HG02943 (cell line): ENCODE measurements at regions not wholly inside any gene's neighbourhood (a gene's known extent, or its start where the extent isn't known, plus 50 kb on each side); places are given as distances from the start of the nearest gene placed in this dataset.
"Not testable (repeated sequence)": the region's sequence is repeated elsewhere in the genome, so short reads cannot be mapped to it uniquely, and the experiment has no call there.

Source experiments
- ATAC-seq: cut with Tn5 transposase; IDR thresholded peaks from one replicate; pipeline ENCODE4 v1.9.1; 2021; ENCODE audit warnings: mild to moderate bottlenecking, low read depth, moderate library complexity; ENCODE audit not compliant: unreplicated experiment

DNA sequence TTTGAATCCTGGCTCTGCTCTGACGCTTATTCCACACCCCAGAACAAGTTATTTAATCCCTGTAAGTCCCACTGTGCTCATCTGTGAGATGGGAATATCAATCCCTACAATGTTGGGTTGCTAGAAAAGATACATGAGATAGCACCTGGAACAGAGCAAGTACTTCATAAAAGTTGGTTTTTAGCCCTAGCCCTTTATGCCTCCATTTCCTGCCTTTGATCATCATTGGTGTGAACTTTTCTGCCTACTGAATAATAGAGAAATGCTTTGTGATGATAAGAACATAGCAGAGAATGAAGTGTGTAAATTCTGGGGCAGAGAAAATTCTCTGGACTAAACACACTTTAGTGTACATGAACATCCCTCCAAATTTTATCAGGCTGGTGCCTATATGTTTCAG, 90.3 kb upstream of the RANBP6 start:
- no peak for ATAC-seq

DNA sequence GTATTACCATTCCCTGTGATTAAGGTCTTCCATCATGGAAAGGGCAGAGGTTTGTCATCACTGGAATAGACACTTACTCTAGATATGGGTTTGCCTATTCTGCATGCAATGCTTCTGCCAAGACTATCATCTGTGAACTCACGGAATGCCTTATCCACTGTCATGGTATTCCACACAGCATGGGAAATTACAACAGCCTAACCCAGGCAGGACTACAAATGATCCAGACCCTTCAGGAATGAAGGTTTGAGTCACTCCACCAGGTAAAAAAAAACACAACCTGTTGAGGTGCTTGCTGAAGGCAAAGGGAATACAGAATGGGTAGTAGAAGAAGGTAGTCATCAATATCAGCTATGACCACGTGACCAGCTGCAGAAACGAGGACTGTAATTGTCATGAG, 89.0 kb upstream of the RANBP6 start:
- not testable (repeated sequence) for ATAC-seq

DNA sequence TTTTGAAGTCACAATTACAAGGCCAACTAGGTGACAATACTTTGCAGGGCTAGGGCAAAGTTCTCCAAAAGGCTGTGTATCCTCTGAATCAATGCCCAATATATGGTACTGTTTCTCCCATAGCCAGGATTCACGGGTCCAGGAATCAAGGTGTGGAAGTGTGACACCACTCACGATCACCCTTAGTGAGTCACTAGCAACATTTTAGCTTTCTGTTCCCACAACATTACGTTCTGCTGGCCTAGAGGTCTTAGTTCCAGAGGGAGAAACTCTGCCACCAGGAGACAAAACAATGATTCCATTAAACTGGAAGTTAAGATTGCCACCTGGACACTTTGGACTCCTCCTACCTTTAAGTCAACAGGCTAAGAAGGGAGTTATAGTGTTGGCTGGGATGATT, 88.5 kb upstream of the RANBP6 start:
- ATAC-seq: not testable (repeated sequence)

DNA sequence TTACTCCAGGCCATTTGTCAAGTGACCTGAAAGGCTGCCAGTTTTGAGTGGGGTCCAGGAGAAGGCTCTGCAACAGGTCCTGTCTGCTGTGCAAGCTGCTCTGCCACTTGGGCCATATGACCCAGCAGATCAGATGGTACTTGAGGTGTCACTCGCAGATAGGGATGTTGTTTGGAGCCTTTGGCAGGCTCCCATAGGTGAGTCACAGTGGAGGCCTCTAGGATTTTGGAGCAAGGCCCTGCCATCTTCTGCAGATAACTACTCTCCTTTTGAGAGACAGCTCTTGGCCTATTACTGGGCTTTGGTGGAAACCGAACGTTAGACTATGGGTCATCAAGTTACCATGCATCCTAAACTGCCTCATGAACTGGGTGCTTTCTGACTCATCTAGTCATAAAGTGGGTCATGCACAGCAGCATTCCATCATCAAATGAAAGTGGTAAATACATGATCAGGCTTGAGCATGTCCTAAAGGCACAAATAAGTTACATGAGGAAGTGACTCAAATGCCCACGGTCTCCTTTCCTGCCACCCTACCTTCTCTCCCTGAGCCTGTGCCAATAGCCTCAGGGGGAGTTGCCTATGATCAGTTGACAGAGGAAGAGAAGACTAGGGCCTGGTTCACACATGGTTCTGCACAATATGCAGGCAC, 87.0 kb upstream of the RANBP6 start:
- ATAC-seq: not testable (repeated sequence)

DNA sequence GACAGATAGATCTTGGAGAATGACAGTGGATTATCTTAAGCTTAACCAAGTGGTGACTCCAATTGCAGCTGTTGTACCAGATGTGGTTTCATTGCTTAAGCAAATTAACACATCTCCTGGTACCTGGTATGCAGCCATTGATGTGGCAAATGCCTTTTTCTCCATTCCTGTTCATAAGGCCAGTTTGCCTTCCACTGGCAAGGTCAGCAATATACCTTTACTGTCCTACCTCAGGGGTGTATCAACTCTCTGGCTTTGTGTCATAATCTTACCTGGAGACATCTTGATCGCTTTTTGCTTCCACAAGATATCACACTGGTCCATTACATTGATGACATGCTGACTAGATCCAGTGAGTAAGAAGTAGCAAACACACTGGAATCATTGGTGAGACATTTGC, 86.3 kb upstream of the RANBP6 start:
- not testable (repeated sequence) for ATAC-seq

DNA sequence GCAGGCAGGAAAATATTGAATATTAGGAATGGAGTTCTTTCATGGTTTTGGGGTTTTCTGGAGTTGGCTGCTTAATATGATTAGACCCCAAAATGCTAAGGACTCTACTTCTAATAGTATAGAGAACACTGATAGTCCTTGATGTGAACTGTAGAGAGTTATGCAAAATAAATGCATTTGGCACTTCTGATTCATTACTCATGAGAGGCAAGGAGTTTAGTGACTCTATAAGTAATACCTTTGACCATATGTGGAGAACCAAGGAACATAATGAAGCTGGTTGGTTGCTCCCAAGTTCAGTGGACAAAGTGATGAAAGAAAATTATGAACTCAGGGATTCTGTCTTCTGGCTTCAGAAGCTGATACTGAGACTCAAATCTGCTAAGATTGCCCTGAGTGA, 83.9 kb upstream of the RANBP6 start:
- ATAC-seq: not testable (repeated sequence)

DNA sequence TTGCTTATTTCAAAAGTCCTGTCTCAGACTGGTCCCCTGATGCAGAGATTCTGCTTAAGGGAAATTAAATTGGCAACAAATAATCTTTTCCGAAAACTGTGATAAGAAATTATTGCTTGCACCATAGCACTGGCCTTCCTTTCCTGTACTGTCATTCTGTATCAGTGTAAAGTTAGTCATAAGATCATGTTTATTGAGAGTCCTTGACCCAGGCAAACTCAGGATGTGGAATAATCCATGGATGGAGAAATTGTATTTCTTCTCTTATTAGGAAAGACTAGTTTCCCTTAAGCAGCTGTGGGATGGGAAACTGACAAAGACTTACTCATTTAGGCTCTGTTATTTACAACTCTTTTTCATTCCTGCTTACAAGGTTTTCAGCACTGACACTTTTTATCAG, 83.0 kb upstream of the RANBP6 start:
- ATAC-seq: no peak

DNA sequence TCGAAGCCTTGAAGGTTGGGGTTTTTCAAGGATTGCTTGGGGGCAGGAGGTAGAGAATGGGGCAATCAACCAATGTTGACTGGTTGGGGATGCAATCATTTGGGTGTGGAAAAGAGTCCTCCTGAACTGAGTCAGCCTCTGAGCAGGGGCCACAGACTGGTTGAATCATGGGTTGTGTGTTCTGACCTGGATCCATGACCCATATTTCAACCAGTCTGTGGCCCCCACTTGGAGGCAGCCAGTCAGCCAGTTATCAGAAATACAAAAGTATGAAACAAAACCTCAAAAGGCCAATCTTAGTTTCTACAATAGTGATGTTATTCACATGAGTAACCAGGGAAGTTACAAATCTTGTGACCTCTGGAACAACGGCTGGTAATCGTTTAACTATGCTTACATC, 81.4 kb upstream of the RANBP6 start:
- ATAC-seq: no peak

DNA sequence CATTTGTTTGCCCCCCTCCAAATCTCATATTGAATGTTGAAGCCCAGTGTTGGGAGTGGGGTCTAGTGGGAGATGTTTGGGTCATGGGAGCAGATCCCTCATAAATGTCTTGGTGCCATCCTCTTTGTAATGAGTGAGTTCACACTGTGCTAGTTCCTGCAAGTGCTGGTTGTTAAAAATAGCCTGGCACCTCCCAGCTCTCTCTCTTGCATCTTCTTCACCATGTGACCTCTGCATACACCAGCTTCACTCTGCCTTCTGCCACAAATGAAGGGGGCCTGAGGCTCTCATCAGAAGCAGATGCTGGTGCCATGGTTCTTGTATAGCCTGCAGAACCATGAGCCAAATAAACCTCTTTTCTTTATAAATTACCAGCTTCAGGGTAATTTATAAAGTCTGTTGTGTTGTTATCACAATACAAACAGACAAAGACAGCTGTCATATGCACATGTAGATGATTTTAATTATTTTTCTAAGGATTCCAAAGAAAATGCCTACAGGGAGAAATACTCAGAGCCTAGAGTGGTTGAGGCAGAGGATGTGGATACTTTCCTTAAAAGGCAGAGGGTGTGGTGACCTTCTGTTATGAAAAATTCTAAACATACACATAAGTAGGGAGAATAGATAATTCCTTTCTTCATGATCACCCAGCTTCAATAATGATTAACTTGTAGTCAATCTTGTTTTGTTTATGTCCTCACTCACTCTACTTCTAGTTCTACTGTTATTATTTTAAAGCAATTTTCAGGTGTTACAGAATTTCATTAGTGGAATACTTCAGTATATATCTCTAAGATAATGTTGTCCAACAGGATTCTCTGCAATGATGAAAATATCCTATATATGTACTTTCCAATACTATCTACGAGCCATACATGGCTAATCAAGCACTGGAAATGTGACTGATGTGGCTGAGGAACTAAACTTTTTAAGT, 75.1 kb upstream of the RANBP6 start:
- no peak for ATAC-seq

DNA sequence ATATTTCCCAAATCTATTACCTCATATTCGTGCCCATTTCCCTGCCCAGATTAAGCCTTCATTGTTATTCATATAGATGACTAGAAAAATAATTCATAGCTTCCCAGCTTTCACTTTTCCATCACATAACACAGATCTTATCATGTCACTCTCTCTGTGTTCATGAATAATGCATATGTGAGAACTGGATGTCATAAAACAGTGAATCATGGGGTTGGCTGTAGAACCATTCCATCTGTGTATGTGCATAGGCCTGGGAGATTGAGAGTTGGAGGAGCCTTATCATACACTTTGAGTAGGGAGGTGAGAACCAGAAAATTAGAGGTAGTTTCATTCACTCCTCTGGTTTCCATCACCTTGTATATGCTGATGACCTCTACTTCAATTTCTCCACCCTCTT, 73.9 kb upstream of the RANBP6 start:
- ATAC-seq: no peak

DNA sequence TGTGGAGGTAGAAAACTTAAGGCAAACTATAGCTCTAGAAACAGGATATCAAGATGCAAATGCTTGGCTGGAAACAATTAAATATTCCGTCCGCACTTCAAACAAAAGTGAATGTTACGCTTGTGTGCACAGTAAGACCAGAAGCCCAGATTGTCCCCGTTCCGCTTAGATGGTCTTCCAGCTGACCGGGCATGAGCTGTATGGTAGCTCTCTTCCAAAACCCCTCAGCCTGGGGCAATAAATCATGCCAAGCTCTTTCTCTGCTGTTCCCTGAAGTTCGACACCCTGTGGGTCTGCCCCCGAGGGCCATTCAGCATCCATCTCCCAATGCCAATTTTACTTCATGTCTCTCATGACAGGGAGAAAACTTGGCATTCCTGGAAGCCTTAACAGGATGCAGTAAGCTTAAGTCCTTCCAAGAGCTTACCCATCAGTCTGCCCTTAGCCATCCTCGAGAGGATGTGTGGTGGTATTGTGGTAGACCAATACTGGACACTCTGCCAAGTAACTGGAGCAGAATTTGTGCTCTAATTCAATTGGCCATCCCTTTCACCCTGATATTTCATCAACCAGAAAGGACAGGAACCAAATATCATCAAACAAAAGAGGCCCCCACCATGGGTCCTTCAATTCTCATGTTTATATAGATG, 70.7 kb upstream of the RANBP6 start:
- no peak for ATAC-seq

DNA sequence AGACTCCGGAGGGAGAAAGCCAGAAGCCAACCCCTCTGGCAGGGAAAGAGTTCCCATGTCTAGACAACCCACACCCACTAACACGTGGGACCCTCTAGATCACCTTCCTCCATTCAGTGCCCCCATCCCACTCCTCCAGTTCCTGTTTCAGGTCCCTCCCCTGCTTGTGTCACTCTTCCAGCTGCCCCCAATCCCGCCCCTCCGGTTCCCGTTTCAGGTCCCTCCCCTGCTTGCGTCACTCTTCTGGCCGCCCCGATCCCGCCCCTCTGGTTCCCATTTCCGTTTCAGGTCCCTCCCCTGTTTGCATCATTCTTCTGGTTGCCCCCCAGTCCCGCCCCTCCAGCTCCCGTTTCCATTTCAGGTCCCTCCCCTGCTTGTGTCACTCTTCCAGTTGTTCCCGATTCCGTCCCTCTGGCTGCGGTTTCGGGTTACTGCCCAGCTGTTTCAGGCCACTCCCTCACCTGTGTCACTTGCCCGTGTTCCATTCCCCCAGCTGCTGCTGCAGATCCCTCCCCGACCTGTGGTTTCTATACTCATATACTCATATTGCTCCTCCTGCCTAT, 64.8 kb upstream of the RANBP6 start:
- ATAC-seq: peak; percentile 78

DNA sequence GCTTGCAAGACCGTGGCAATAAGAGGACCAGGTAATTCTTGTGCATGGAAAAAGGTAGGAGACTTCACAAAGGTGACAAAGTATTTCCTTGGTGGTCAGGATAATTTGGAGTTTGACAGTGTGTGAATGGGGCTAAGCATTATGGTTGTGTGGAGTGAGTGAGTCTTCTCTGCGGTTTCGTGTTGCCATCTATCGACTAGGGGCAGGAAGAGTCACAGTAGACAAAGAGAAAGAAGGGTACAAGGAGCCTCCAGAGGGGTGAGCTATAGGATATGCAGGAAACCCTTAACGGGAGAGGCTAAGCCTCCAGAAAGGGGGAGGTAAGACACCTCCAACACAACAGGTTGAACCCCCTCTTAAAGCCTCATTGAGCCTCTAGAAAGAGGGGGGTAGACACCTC, 64.0 kb upstream of the RANBP6 start:
- ATAC-seq: no peak

DNA sequence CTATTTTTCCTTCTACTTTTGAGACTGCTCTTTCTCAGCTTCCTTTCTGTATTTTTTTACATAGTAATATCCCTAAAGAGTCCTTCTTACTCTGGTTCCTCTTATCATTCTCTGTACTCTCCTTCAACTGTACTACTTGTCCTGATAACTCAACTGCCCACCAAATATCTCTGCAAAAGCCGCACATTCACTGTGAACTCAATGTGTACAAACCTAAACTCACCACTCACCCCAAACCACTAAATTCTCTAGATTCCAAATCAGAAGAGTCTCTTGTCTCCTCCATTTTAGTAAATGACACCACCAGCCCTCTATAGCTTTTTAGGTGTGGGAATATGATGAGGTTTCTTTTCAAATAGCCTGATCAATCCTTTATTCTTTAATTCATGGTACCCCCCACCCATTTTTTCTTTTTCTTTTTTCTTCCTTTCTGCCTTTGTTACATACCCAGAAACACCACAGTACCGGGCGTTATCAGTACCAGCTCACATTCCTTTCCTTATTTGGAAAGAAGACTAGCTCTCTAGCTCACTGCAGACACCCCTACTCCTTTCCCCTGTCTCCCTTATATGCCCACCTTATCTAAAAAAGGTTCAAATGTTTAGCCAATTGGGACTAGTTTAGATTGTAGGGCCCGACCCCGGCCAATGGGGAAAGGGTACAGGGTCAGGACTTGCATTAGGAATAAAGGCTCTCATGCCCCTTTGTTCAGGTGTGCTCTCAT, 63.1 kb upstream of the RANBP6 start:
- ATAC-seq: no peak

DNA sequence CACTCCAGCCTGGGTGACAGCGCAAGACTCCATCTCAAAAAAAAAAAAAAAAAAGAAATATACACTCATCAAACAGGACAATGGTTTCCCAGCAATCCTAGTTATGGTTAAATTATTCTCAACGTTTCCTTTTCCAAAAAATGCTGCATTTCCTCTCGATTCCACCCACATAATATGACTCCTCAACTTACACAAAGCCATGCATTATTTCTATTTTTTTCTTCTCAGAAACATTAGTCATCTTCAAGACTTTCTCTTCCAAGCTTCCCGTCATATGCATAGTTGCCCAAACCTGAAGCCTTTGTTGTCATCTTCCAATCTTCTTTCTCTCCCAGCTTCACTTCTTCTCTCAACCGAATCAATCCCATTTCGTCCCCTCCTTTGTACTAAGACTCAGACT, 61.4 kb upstream of the RANBP6 start:
- no peak for ATAC-seq

DNA sequence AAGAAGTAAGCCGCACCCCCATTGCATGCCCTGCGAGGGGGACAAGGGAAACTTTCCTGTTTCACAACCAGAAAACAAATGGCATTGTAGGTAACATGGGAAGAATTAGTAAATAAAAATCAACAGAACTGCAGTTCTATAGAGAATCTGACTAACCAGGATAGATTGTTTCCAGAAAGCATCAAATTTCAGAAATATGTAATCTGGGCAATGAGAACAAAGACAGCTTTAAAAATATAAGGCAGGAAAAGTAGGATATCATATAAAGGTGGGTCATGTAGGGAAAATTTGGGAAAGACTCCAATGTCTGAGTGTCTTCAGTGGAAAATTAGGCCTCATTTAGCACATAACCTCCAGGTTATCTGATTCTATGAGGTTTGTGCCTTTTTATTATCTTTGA, 58.3 kb upstream of the RANBP6 start:
- no peak for ATAC-seq

DNA sequence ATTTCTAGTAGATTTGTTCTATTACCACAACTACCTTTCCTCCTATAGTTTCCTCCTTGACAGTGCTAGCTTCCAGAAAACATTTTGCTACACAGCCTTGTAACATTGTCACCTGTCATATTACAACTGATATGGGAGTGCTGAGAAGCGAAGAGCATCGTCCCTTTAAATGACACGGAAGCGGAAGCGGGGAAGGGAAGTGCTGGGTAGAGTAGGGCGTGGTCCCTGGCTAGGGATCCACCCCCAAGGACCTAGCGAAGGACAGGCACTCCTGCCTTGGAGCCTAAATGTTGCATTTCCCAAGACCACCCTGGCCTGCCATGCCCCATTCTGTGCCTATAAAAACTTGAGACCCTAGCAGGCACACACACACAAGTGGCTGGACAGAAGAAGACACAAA, 57.4 kb upstream of the RANBP6 start:
- ATAC-seq: no peak

DNA sequence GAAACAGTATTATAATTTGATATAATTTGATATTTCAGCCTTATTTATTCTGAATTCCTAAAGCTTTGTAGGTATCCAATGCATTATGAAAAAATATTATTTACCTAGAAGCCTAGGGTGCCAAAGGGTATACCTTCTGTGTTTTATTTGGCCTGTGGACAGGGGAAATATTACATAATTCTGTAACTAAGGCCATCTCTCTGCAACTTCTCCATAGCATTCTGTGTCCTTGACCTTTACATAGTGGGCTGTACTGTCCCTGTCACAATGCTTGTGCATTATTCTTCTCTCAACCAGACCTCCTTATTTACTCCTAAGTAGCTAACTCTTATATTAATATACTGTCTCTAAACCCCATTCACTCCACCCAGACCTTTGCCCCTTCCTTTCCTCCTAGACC, 57.0 kb upstream of the RANBP6 start:
- no peak for ATAC-seq

DNA sequence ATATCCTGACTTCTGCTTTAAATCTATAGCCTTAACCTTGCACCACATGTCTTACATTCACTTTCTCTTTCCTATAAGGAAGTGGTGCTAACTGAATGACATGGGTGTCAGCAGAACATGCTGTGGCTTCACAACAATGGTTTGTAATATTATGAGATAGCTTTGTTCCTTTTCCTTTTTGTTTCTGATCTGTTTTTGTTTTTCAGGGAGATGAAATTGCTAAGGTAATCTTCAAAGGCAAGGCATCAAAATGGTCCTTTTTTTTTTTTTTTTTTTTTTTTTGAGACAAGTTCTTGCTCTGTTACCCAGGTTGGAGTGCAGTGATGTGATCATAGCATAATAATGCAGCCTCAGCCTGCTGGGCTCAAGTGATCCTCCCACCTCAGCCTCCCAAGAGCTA, 53.6 kb upstream of the RANBP6 start:
- ATAC-seq: peak; percentile 85

DNA sequence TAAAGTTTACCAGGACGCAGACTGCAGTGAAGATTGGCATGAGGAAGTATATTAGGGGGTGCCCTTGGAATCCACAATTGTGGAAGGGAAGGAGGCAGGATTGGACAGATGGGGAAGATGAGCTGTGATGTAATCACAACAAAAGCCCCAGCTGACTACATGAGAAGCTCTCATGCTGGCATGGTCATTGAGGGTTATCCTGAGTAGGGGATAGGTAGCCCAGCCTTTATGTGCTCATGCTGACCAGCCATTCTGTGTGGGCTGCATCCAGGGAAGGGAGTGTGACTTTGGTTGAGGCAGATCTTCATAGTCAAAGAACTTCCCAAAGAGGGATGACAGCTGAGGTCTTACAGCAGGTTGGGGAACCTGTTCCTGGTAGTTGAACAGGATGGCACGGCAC, 52.0 kb upstream of the RANBP6 start:
- ATAC-seq: no peak
